Esophagus squamous epithelium (tissue), 4 donors: ENCODE measurements at regions not wholly inside any gene's neighbourhood (a gene's known extent, or its start where the extent isn't known, plus 50 kb on each side); places are given as distances from the start of the nearest gene placed in this dataset.

Experiments
- POLR2A ChIP-seq, 4 donors: fragments of 450-650 bp; IDR thresholded peaks; one replicate each; pipeline ENCODE4 v1.6.1; 2017; ENCODE audit warnings: antibody characterized with exemption in 4 of 4, mild to moderate bottlenecking in 4 of 4, moderate library complexity in 3 of 4
- TF ChIP-seq, protein P1 (sequence below), 6 experiments: fragments of 450-650 bp in 4 of 6; fragments of 200-600 bp in 2 of 6; sonication (generic) in 2 of 6; IDR thresholded peaks; one replicate each; pipeline ENCODE4 v1.5.1; 2016 to 2019; ENCODE audit warnings: antibody characterized with exemption in 6 of 6, mild to moderate bottlenecking in 4 of 6, moderate library complexity in 4 of 6

DNA sequence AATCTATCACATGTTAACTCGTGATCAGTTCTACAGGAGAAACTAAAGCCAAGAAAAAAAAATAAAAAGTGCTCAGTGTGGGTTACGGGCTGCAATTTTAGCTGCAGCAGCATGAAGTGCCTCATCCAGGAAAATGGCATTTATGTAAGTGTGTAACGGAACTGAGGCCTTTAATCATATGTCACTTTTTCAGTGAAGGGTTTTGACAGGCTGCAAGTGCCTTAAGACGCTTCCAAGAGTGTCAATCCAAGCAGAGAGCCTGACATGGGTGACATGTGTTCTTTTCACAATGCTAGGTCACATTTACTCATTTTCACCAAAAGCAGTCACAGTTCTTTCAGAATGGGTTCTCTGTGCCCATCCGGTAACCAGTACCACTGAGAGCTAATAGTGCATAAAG, 604.6 kb downstream of the RAB28 start:
- TF ChIP-seq, protein P1, sequence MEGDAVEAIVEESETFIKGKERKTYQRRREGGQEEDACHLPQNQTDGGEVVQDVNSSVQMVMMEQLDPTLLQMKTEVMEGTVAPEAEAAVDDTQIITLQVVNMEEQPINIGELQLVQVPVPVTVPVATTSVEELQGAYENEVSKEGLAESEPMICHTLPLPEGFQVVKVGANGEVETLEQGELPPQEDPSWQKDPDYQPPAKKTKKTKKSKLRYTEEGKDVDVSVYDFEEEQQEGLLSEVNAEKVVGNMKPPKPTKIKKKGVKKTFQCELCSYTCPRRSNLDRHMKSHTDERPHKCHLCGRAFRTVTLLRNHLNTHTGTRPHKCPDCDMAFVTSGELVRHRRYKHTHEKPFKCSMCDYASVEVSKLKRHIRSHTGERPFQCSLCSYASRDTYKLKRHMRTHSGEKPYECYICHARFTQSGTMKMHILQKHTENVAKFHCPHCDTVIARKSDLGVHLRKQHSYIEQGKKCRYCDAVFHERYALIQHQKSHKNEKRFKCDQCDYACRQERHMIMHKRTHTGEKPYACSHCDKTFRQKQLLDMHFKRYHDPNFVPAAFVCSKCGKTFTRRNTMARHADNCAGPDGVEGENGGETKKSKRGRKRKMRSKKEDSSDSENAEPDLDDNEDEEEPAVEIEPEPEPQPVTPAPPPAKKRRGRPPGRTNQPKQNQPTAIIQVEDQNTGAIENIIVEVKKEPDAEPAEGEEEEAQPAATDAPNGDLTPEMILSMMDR (IDR thresholded peaks at IDR 0.05) = no peak
- no peak for TF ChIP-seq POLR2A (IDR thresholded peaks at IDR 0.05)
